AML-193 (cell line): ENCODE measurements at regions not wholly inside any gene's neighbourhood (a gene's known extent, or its start where the extent isn't known, plus 50 kb on each side); places are given as distances from the start of the nearest gene placed in this dataset.

Experiments
- DNase-seq, 2 experiments: peaks; one replicate each; lab custom pipeline; 2025; lab: John Stamatoyannopoulos, UW

DNA sequence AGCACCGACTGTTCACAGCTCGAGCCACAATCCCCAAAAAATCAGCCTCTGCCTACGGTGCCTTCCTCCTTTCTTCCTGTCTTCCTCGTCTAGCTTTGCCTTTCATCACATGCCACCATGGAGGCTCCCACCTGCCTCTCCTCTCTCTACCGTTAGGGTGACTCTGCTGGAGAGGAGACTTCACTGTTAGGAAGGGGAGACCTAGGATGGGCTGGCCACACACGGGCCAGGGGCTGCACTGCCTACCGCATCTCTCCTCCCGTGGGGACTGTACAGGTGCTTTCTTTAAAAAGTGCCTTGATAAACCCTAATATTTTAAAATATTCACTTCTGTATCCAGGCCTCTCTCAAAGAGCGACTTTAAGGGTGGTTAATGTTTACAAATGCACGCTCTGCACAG, 1104.7 kb downstream of the BCL11B start:
- DNase-seq: no peak

DNA sequence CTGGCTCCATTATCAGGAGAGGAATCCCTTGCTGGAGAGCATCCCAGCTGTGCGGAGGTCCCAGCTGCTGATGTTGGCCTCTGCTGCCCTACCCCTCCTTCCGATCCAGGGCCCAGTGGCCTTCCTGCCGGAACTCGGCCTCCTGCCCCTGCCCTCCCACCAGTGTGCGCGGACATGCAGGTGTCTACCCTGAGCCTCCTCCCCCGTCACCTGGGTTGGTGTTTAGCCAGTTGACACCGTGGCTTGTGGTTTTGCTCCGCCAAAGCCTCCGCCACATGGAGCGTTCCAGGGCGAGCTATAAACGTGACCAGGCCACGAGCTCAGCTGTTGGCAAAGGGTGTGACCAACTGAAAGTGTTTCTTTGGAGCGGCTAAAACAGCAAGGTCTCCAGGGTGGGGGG, 1104.3 kb downstream of the BCL11B start:
- DNase-seq: no peak

DNA sequence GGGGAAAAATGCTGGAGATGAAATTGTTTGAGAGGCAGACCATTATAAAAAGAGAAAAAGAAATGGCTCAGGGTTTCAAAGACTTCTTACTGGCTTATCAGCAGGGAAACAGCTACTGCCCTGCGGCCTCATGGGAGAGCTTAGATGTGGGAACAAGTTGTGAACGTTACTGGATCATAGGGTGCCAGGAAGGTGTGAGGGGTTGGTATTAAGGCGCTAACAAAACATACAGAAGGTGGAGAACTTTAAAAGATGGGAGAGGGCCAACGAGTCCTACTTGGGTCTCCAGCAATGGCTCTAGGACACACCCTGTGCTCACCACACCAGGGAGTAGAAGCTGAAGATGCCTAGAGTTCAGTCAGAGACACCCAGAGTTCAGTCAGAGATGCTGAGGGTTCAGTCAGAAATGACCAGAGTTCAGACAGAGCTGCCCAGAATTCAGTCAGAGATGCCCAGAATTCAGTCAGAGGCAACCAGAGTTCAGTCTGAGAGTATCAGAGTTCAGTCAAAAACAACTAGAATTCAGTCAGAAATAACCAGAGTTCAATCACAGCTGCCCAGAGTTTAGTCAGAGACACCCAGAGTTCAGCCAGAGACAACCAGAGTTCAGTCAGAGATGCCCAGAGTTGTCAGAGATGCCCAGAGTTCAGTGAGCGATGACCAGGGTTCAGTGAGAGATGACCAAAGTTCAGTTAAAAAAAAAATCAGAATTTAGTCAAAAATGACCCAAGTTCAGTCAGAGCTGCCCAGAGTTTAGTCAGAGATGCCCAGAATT, 1103.6 kb downstream of the BCL11B start:
- DNase-seq: no peak

DNA sequence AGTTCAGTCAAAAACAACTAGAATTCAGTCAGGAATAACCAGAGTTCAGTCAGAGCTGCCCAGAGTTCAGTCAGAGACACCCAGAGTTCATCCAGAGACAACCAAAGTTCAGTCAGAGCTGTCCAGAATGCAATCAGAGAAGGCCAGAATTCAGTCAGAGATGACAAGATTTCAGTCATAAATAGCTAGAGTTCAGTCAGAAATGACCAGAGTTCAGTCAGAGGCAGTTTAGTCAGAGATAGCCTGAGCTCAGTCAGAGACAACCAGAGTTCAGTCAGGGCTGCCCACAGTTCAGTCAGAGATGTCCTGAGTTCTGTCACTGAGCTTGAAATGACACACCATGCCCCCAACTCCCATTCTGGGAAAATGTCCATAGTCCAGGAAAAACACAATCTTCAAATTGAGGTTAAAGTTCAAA, 1102.8 kb downstream of the BCL11B start:
- DNase-seq: no peak

DNA sequence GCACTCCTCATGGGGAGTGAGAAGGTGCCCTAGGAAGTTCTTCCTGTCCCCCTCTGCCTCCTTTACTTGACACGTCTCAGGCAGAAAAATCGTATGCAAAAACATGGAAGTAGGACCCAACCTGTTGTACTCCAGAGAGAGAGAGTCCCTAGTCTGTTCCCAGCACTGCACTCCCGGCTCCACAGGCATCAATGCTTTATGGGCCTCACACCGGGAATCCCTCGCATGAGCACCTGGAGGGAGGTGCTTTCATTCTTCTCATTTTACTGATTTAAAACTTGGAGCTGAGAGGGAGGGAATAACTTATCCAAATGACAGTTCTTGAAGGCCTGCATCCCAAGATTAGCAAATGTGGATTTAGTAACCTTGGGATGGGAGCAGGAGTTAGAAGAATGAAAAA, 1101.4 kb downstream of the BCL11B start:
- no peak for DNase-seq

DNA sequence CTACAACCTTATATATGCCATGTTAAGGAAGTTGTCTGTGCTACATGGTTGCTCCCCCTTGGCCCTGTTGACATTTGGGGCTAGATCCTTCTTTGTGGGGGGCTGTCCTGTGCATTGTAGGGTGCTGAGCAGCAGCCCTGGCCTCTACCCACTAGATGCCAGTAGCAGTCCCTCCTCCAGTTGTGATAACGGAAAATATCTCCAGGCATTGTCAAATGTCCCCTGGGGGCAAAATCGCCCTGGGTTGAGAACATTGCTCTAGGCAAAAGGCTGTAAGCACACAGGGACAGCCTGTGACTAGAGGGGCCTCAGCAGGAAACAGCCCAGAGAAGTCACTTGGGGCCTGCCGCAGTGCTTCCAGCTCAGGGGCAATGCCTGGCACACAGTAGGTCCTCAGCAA, 1100.3 kb downstream of the BCL11B start:
- DNase-seq: no peak

DNA sequence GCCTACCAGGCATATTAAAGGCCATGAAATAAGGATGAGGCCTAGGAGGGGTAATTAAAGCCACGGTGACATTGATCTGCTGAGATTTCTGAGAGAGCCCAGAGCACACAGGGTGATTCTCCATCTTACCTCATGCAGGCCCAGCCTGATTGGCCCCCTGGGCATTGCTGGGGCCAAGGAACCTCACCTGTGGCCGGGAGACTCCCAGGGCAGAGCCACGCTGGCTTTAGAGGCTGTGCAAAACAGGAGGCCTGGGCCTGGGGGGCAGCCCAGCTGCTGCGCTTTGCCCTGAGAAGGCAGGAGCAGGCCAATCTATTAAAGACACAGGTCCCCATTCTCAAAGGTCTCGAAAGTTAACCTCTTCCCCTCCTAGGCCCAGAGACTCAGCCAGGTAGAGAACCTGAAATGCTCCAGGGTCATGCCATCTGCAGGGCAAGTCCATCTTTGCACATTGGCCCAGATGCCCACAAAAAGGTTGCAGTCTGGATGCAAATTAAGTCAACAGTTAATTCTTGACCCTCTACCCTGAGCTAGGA, 1099.7 kb downstream of the BCL11B start:
- no peak for DNase-seq

DNA sequence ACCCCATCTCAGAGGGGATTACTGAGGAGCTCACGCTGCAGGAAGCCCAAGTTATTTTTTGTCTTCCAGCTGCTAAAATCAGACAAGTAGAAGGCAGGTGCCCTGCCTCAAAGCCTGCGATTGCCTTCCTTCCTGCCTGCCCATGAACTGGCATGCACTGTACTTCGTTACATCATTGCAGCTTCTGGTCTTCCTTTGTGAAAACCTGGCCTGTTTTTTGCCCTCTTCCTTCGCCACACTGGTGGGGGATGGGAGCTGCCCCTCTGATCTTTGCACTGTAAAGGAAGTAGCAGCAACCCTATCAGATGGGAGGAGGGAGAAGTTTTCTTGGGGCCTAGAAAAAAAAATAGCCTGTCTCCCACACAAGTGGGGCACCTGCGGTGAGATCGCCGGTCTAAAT, 1098.7 kb downstream of the BCL11B start:
- DNase-seq: no peak

DNA sequence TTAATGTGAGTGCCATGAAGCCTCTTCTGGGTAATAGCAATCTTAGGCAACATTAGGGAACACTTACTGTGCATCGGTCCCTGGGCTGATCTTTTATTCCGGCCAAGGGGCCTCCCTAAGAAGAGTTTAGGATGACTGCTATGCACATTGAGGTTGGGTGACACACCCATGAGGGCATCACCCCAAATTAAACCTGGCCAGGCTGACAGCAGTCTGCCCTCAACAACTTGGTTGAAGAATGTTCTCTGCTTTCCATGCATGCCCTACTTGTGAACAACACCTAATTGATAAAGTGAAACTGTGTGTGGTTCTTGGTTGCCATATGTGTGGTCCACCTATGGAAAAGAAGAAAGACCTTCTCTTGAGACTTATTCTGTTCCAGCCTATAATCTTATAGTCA, 1098.0 kb downstream of the BCL11B start:
- no peak for DNase-seq

DNA sequence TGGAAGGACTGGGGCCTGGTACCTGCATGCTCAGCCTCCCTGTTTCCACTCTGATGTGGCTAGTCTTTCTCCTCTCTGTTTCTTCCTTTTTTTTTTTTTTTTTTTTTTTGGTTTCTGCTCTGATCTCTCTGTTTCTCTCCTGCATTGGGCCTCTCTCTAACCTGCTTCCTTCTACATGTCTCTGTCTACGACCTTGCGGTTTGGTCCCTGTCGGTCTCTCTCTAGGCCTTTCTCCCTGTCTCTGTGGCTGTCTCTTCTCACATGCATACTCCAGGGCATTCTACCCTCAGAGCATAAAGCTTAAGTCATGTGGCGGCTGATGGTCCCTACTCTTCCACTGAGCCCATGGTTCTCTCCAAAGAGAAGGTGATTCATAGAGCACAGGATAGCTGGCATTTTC, 1096.6 kb downstream of the BCL11B start:
- DNase-seq: no peak

DNA sequence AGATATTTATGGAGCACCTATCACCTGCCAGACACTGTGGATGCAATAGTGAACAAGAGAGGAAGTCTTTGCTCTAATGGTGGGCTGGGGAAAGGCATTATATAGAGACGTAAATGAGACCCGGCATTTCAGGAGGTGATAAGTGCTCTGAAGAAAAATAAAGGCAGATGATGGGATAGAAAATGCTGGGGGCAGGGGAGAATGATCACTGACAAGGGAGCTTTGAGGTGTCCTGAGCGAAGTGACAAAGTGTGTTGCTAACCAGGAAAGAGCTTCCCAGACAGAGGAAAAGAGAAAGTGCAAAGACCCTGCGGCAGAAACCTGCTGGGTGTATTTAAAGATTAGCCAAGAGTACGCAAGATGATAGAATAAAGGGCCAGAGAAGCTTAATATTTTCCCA, 1096.1 kb downstream of the BCL11B start:
- DNase-seq: no peak

DNA sequence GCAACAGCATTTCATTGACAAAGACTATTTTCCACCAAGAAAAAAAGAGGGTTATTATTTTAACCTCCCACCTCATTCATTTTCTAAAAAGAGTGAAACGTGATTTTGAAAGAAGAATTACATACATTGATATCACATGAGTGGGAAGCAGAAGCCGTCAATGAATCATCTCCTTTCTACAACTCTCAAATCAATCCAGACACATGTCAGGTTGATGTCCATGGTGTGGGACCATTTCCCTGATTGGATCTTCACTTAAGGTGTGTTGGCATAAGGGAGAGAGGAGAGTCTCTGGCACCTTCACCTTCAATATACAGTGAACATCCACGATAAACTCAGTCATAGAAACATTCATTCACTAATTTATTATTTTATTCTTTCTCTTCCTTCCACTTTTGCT, 1095.1 kb downstream of the BCL11B start:
- DNase-seq: no peak

DNA sequence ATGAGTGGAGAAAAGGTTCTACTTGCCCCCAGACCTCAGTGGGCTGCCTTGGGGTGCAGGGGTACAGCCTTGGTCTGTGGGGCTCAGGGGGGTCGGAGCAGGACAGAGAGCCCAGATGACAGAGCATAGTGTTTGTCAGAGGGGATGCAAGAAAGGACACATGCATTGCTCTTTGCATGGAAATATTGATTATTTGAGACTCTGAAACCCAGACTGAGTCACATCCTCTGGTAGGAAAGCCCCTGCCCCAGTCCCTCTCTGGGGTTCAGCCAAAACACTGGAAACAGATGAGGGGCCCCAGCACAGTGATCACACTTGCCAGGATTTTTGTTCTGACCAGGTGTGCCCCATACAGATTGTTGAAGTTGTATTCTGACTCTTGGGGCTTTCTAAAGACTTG, 1094.4 kb downstream of the BCL11B start:
- no peak for DNase-seq

DNA sequence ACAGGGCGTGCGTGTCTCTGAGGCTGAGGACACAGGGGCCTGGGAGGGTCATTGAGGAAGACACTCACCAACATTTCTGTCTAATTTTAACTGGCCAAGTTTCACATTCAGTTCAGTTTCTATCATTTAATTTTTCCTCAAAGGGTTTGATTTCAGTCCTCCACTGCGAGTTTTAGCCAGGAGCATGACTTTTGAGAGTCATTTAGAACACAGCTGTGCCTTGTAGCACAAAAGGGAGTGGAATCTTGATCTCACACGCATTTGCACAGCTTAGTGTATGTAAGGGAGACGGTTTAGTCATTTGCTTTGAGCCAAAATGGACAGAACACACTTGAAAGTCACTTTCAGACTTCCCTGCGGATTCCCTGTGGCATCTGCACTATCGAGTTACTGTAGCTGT, 1090.8 kb downstream of the BCL11B start:
- no peak for DNase-seq

DNA sequence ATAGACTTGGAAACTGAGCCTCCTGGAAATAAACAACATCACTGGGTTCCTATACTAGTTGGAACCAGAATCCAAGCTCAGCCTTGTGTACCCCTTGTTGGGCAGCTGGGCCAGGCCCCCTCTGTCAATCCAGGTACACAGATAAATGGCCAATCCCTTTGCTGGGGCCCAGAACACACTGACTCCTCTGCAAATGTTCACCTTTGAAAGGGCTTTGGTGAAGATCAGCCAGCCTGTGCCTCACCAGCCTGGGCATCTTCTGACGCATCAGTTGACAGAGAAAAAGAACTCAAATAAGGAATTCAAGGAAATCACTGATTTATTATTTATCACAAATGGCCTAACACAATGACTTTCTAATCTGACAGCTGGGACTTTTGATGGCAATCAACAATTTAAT, 1090.2 kb downstream of the BCL11B start:
- DNase-seq: no peak

DNA sequence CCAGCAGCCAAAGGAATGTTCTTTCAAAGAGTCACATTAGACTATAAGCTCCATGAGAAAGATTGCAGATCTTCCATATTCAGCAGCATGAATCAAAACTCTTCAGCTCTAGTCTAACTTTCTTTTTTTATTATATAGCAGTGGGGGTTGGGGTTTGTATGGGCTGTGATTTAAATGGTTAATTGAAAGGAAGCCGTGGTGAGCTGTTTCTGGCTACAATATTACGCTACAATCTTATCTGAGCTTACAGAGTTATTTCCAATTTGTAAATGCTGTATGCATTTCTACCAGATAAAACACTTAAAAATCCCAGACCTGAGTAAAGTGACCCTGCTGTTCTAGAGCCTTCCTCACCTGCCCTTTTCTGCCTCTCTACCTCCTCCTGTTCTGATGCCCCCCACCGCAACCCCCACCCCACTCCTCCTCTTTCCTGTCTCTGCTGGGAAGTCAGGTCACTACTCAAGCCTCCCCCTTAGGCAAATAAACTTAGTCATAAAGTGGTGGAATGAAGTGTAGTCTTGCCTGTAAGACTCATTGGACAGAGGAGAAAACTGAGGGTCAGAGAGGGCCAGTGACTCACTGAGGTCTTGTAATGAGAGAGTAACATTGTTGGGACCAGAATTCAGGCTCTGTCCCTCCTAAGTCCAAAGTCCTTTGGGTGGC, 1089.5 kb downstream of the BCL11B start:
- DNase-seq: no peak

DNA sequence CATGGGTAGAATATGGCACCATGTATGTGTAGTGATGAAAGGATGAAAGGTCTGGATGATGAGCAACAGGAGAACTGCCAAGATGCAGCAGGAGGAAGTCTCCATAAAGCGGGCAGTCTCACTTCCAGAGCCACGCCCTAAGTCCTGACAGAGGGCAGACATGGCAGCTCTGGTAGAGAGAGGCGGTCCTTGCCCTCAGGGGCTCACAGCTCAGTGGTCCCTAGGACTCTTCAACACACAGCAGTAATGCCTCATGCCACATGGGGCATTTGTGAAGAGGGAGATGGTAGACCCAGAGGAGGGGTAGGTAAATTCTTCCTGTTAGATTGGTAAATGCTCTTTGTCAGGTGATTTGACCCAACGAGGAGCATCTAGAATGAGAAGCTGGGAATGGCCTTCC, 1088.4 kb downstream of the BCL11B start:
- DNase-seq: no peak

DNA sequence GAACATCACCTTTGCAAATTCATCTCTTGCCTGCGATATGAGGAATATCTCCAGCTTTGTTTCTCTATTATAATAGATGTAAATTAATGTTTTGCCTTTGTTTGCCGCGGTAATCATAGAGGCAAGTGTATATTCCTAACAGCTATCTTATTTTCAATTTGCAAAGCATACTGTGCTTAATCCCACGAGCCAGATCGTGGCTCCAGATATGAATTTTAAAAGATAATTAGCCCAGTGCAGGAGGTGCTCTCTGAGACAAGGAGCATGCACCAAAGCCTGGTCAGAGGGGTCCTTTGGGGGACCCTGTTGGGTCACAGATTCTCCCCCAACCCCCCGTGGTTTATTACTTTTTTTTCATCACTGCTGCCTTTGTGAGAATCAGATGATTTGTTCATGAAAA, 1087.5 kb downstream of the BCL11B start:
- no peak for DNase-seq

DNA sequence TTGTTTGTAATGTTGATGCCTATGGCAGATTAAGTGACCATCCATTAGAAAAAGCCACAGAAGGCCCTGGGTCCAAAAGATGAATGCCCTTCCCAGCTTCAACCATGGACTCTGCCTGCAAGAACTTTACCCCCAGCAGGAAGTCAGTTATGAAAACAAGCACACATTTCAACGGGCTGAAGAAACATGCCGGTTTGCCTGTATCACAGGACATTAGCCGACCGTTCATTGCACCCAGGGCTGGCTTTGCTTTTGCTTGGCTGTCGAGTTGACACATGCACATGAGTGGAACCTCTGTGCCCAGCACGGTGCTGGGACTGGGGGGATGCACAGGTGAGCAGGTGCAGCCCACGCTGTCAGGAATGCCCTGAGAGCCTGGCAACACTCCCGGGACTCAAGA, 1087.0 kb downstream of the BCL11B start:
- no peak for DNase-seq

DNA sequence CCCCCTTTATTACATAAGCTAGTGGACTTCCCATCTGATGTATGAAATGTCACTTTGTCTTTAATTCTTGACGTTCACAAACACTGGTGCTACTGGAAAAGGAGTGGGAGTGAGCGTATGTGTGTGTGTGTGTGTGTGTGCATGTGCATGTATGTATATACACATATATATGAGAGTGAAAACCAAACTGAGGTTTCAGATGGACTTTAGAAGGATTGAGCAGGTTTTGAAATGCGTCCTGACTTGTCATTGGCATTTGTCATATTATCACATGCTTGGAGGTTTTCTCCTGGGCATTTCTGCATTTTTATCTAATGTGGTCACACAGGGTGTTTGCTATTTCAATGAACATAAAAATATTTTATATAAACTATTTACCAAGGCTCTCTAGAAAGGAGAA, 1085.9 kb downstream of the BCL11B start:
- DNase-seq: no peak

DNA sequence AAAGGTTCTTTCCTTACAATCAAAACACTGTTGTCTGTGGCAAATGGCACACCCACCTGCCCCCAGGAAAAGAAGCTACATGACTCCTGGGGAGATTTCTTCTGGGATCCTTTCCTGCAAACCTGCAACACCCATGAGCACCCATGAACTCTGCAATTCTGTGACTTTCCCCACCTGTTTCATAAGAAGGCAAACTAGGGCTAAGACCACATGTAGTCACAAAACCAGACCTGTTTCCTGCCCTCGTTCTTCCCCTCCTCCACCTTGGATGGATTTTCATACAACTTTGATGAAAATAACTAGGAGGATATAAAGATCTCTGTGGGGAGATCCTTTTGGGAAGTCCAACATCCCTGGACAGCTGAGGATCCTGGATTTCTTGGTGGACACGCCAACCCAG, 1084.7 kb downstream of the BCL11B start:
- no peak for DNase-seq

DNA sequence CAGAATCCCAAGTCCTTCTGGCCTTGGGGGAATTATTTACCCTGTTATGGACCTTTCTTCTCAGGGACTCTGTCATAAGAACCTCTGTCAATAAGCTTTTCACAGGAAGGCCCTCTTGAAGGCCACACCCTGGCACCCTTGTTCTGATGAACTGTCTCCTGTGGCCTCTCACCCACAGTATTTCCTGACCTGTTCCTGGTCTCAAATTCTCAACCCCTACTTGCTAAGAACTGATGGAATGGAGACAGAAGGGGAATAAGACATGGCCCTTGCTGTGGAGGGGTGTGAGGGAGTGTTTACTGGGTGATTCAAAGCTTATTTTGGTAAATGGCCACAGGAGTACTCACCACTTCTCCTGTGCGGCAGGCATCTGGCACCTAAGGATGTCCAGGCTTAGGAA, 1082.9 kb downstream of the BCL11B start:
- no peak for DNase-seq

DNA sequence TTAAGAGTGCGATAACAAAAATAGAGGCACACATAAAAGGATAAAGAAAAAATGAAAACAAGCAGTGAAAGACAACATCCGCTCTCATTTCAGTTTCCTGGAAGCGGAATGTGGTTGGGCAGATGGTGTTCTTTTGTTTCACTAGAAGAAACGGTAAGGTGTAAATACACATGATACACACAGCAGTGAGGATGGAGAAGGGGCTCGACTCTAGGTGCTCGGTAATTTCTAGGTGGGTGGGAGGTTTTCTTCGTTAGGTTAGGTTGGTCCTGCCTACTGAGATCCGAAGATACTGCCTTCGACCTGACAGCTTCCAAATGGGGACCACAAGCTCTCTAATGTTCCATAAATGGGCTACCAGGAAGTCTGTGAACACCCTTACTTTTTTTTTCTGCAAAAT, 1082.5 kb downstream of the BCL11B start:
- no peak for DNase-seq

DNA sequence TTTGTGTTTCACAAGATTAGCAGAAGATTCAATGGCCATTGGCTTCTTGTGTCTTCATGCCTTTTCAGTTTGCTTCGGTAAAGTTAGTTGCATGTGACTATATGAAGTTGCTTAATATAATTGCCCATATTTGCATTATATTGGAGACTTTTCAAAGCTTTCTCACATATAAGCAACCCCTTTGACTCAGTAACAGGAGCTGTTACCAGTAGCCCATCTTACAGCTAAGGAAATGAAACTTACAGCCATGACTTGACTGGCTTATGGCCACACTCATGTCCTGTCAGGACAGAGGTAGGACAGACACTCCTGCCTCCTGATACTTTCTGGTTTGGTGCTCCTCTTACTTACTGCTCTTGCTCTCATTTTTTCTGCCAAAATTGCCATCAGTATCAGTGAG, 1082.1 kb downstream of the BCL11B start:
- no peak for DNase-seq
